Neural progenitor cell (in vitro differentiated cells): ENCODE measurements at regions not wholly inside any gene's neighbourhood (a gene's known extent, or its start where the extent isn't known, plus 50 kb on each side); places are given as distances from the start of the nearest gene placed in this dataset.

Experiments
- CTCF ChIP-seq: fragments of 200-600 bp; sonication (generic); IDR thresholded peaks from 2 replicates; pipeline ENCODE4 v1.5.1; 2017; ENCODE audit warnings: antibody characterized with exemption, mild to moderate bottlenecking
- EZH2phosphoT487 ChIP-seq: fragments of 200-600 bp; sonication (generic); IDR thresholded peaks from 2 replicates; pipeline ENCODE4 v1.6.1; 2017; ENCODE audit warnings: antibody characterized with exemption

GRCh38 chr1:209411491-209411929 is 172.0 kb upstream of the CAMK1G start:
- TF ChIP-seq CTCF (no peak), EZH2phosphoT487 (no peak)
